Amygdala (tissue), 56 donors: ENCODE measurements at regions not wholly inside any gene's neighbourhood (a gene's known extent, or its start where the extent isn't known, plus 50 kb on each side); places are given as distances from the start of the nearest gene placed in this dataset.

Source experiments
- DNase-seq, 56 donors: peaks; one replicate each; lab custom pipeline; 2025; lab: John Stamatoyannopoulos, UW

- DNase-seq, result peak in 1 of 56 donors; percentile 18
Observed at GRCh38 chr6:168229368-168229752, 90.2 kb downstream of the DACT2 start.

- DNase-seq, result no peak
Observed at GRCh38 chr6:168228676-168229367, 90.8 kb downstream of the DACT2 start.

- DNase-seq, result no peak
Observed at GRCh38 chr6:168227840-168228239, 91.7 kb downstream of the DACT2 start.

- DNase-seq, result no peak
Observed at GRCh38 chr6:168226902-168227318, 92.7 kb downstream of the DACT2 start.

GRCh38 chr6:168226061-168226752, 93.4 kb downstream of the DACT2 start:
- peak in 11 of 56 donors; percentile 17 to 51 (median 39) for DNase-seq

- peak in 2 of 56 donors; percentile 8 to 15 for DNase-seq
Observed at GRCh38 chr6:168225471-168225911, 94.1 kb downstream of the DACT2 start.

- no peak for DNase-seq
Observed at GRCh38 chr6:168223755-168224154, 95.8 kb downstream of the DACT2 start.

GRCh38 chr6:168223150-168223549, 96.4 kb downstream of the DACT2 start:
- DNase-seq, result no peak

- no peak for DNase-seq
Observed at GRCh38 chr6:168222115-168223043, 97.2 kb downstream of the DACT2 start.

- no peak for DNase-seq
Observed at GRCh38 chr6:168221497-168222079, 98.0 kb downstream of the DACT2 start.

- DNase-seq, result no peak
Observed at GRCh38 chr6:168221000-168221399, 98.6 kb downstream of the DACT2 start.

- DNase-seq, result no peak
Observed at GRCh38 chr6:168219804-168220203, 99.8 kb downstream of the DACT2 start.

GRCh38 chr6:168218785-168219566, 100.6 kb downstream of the DACT2 start:
- DNase-seq, result no peak

GRCh38 chr6:168217880-168218537, 101.6 kb downstream of the DACT2 start:
- no peak for DNase-seq

- no peak for DNase-seq
Observed at GRCh38 chr6:168217216-168217879, 102.2 kb downstream of the DACT2 start.

GRCh38 chr6:168216751-168217191, 102.8 kb downstream of the DACT2 start:
- peak in 30 of 56 donors; percentile 7 to 78 (median 34) for DNase-seq

- no peak for DNase-seq
Observed at GRCh38 chr6:168216117-168216516, 103.5 kb downstream of the DACT2 start.

- no peak for DNase-seq
Observed at GRCh38 chr6:168215121-168215808, 104.3 kb downstream of the DACT2 start.
